ENCODE measurements at regions not wholly inside any gene's neighbourhood (a gene's known extent, or its start where the extent isn't known, plus 50 kb on each side); places are given as distances from the start of the nearest gene placed in this dataset.
"Not testable (repeated sequence)": the region's sequence is repeated elsewhere in the genome, so short reads cannot be mapped to it uniquely, and the experiment has no call there.

DNA sequence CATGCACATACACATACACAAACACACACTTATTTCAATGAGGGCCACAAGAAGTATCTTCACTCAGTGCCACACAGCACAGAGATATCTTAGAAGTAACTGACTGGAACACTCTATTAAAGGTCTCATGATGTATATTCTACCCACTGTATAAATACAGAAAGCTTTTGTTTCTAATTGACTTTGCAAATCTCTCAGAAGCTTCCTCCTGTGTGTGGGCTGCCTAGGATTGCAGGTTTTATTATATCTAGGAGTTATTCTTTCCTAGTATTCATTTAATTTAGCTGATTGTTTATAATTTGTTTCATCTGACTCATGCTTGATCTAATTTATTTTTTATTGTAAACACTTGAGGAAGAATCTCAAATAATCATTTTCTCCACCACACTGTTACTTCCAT lies 262.4 kb upstream of the ACTBL2 start:
- intact Hi-C loops (cut with DNase I), result no loop called here
- DNase-seq (no peak), ATAC-seq (no peak)
- Histone ChIP-seq H3K27ac (no peak overlapping the region), H3K36me3 (replicated peaks in 1 of 2; ENCODE audit: insufficient read depth in 1 of 2, low read depth in 2 of 2) (no peaks in the 10 kb centered on the region), H3K9me3 (no peaks in the 10 kb centered on the region), H3K4me3 (no peak overlapping the region), H3K4me1 (no peaks in the 10 kb centered on the region), H3K27me3 (no peaks in the 10 kb centered on the region)
- TF ChIP-seq POLR2A (IDR thresholded peaks at IDR 0.05), result no peak
- TF ChIP-seq, protein P1, sequence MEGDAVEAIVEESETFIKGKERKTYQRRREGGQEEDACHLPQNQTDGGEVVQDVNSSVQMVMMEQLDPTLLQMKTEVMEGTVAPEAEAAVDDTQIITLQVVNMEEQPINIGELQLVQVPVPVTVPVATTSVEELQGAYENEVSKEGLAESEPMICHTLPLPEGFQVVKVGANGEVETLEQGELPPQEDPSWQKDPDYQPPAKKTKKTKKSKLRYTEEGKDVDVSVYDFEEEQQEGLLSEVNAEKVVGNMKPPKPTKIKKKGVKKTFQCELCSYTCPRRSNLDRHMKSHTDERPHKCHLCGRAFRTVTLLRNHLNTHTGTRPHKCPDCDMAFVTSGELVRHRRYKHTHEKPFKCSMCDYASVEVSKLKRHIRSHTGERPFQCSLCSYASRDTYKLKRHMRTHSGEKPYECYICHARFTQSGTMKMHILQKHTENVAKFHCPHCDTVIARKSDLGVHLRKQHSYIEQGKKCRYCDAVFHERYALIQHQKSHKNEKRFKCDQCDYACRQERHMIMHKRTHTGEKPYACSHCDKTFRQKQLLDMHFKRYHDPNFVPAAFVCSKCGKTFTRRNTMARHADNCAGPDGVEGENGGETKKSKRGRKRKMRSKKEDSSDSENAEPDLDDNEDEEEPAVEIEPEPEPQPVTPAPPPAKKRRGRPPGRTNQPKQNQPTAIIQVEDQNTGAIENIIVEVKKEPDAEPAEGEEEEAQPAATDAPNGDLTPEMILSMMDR (IDR thresholded peaks at IDR 0.05), result no peak

DNA sequence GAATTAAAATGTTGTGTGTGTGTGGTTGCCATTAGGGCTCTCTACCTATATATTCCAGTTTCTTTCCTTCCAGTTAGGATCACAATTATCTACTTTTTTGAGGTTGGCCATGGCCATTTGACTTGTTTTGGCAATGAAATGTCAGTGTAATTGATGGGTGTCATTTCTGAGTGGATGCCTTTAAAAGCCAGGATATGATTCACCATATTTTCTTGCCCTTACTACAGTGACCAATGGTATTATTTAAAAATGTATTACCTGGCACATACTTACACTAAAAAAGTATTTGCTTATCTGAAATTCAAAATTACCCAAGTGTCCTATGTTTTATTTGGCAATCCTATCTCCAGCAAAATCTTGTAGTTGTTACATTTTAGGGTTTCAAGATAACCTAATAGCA lies 258.7 kb upstream of the ACTBL2 start:
- DNase-seq (no peak), ATAC-seq (no peak)
- intact Hi-C loops (cut with DNase I), result no loop called here
- no peak overlapping the region for H3K4me3 ChIP-seq
- no peak overlapping the region for H3K27ac ChIP-seq
- H3K4me1 ChIP-seq, result no peaks in the 10 kb centered on the region
- TF ChIP-seq, protein P1 (IDR thresholded peaks at IDR 0.05), result no peak
- no peak for TF ChIP-seq POLR2A (IDR thresholded peaks at IDR 0.05)
- no peaks in the 10 kb centered on the region for H3K36me3 ChIP-seq (replicated peaks in 1 of 2; ENCODE audit: insufficient read depth in 1 of 2, low read depth in 2 of 2)
- H3K9me3 ChIP-seq, result no peaks in the 10 kb centered on the region
- no peaks in the 10 kb centered on the region for H3K27me3 ChIP-seq

DNA sequence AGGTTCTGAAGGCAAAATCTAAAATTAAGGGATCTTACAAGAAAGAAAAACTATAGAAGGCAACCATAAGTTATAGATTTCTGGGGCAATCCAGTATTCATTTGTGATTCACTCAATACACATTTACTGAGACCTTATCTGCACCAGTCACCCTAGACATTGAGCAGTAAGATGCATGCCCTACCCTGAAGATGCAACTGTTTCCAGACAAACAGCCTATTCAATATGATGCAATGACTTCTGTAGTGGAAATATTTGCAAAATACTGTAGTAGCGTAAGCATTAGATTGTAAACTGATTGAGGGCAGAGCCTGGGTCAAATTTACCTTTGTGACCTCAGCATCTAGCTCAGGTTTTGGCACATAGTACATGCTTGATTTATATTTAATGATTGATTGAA lies 256.2 kb upstream of the ACTBL2 start:
- WGBS, 2 donors, result 93 to 96% methylated on average over 1 of the region's 1 CpG
- no peaks in the 10 kb centered on the region for H3K27me3 ChIP-seq
- intact Hi-C loops (cut with DNase I), result no loop called here
- no peak overlapping the region for H3K27ac ChIP-seq
- ATAC-seq (no peak), DNase-seq (no peak)
- H3K4me1 ChIP-seq, result no peaks in the 10 kb centered on the region
- H3K36me3 ChIP-seq (replicated peaks in 1 of 2; ENCODE audit: insufficient read depth in 1 of 2, low read depth in 2 of 2), result no peaks in the 10 kb centered on the region
- H3K4me3 ChIP-seq, result no peak overlapping the region
- no peaks in the 10 kb centered on the region for H3K9me3 ChIP-seq
- TF ChIP-seq POLR2A (IDR thresholded peaks at IDR 0.05), result no peak
- TF ChIP-seq, protein P1 (IDR thresholded peaks at IDR 0.05), result no peak

DNA sequence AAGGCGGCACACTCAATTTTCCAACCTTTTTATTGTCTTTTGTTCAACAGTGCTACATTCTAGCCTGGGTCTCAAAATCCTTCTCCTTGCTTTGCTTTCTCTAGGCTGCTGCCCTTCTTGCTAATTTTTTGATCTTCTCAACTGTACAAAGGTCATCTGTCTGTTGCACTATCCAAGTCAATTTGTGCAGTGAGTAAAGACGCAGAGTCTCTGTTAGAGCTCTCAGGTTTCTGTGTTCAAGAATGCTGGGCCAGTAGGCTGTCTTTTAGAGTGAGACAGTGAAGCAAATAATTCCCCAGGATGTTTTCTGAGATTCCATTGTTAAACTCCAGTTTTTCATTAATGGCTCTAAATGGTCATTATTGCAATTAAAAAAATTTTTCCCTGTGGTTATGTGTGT lies 255.7 kb upstream of the ACTBL2 start:
- H3K4me1 ChIP-seq, result no peaks in the 10 kb centered on the region
- no peak for ATAC-seq
- no peak overlapping the region for H3K27ac ChIP-seq
- intact Hi-C loops (cut with DNase I), result no loop called here
- DNase-seq, result no peak
- 93 to 97% methylated on average over 2 of the region's 2 CpGs for WGBS, 2 donors
- H3K27me3 ChIP-seq, result no peaks in the 10 kb centered on the region
- H3K4me3 ChIP-seq, result no peak overlapping the region
- no peaks in the 10 kb centered on the region for H3K36me3 ChIP-seq (replicated peaks in 1 of 2; ENCODE audit: insufficient read depth in 1 of 2, low read depth in 2 of 2)
- no peak for TF ChIP-seq POLR2A (IDR thresholded peaks at IDR 0.05)
- TF ChIP-seq, protein P1 (IDR thresholded peaks at IDR 0.05), result no peak
- H3K9me3 ChIP-seq, result no peaks in the 10 kb centered on the region

DNA sequence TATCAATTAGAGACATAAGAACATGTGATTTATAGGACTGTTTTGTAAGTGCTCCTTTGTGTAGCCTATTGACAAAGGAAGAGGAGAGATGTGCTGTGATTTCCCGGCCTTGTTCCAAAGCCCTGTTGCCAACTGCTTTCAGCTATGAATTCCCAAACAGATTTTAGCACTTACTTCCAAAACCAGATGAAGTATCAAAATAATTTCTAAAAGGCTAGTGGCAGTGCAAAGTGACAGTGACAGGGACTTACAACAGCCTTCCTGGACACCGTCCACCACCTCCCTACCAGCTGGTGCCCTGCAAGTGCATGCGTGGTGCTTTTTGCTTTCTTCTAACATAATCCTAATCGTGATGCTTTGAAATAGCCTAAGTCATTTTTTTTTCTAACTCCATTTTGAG lies 254.1 kb upstream of the ACTBL2 start:
- TF ChIP-seq, protein P1 (IDR thresholded peaks at IDR 0.05), result no peak
- no peak for TF ChIP-seq POLR2A (IDR thresholded peaks at IDR 0.05)
- Histone ChIP-seq H3K4me1 (no peaks in the 10 kb centered on the region), H3K9me3 (no peaks in the 10 kb centered on the region), H3K27ac (no peak overlapping the region), H3K36me3 (replicated peaks in 1 of 2; ENCODE audit: insufficient read depth in 1 of 2, low read depth in 2 of 2) (no peaks in the 10 kb centered on the region), H3K27me3 (no peaks in the 10 kb centered on the region), H3K4me3 (no peak overlapping the region)
- WGBS, 2 donors, result 85 to 91% methylated on average over 4 of the region's 4 CpGs
- intact Hi-C loops (cut with DNase I), result no loop called here
- DNase-seq (no peak), ATAC-seq (no peak)

DNA sequence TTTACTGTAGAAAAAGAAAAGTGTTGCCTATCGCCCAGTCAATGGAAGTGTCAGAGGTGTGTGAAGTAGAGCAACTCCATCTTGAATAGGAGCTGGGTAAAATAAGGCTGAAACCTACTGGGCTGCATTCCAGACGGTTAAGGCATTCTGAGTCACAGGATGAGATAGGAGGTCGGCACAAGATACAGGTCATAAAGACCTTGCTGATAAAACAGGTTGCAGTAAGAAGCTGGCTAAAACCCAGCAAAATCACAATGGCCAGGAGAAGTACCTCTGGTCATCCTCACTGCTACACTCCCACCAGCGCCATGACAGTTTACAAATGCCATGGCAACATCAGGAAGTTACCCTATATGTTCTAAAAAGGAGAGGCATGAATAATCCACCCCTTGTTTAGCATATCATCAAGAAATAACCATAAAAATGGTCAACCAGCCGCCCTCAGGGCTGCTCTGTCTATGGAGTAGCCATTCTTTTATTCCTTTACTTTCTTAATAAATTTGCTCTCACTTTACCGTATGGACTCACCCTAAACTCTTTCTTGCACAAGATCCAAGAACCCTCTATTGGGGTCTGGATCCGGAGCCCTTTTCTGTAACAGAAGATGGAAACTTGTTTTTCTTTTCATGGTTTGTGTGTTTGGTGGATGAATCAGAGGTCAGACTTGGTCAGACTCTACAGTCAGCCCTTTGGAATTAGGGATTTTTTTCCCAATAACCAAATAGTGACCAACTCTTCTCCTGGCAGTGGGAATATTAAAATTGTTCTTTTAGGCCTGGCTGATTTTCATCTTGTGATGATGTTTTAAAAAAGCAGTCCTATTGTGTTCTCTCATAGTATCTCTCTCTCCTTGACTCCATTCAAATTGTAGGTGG lies 252.9 kb upstream of the ACTBL2 start:
- DNase-seq, result peak in 2 of 4 donors; percentile 3 to 41
- not testable (repeated sequence) for H3K27ac ChIP-seq, ATAC-seq

More for the DNA sequence above, 252.9 kb upstream of the ACTBL2 start:
- 57 to 70% methylated on average over 7 of the region's 7 CpGs for WGBS, 2 donors
- H3K4me3 ChIP-seq; H3K9me3 ChIP-seq; H3K36me3 ChIP-seq (replicated peaks in 1 of 2; ENCODE audit: insufficient read depth in 1 of 2, low read depth in 2 of 2); H3K27me3 ChIP-seq; H3K4me1 ChIP-seq; intact Hi-C loops (cut with DNase I): not testable (repeated sequence)
